Mesenchymal stem cell (in vitro differentiated cells and primary cell): ENCODE measurements at regions not wholly inside any gene's neighbourhood (a gene's known extent, or its start where the extent isn't known, plus 50 kb on each side); places are given as distances from the start of the nearest gene placed in this dataset.

Experiments
- DNase-seq: peaks from one replicate; pipeline ENCODE4 v3.0.0-alpha.2; 2013
- H2AFZ ChIP-seq: one replicate; pipeline ENCODE4 v1.6.1; 2013; ENCODE audit warnings: low read depth, mild to moderate bottlenecking, control low read depth, inconsistent platforms, low read length, moderate library complexity
- H2AK5ac ChIP-seq: 2 replicates; pipeline ENCODE4 v1.6.1; 2013; ENCODE audit warnings: low read length, moderate library complexity, mild to moderate bottlenecking, inconsistent platforms; ENCODE audit not compliant: severe bottlenecking
- H2BK120ac ChIP-seq: one replicate; pipeline ENCODE4 v1.6.1; 2013; ENCODE audit warnings: low read depth, mild to moderate bottlenecking, inconsistent platforms, low read length, moderate library complexity
- H2BK12ac ChIP-seq, 2 experiments: one replicate each; pipeline ENCODE4 v1.6.1; 2013; ENCODE audit warnings: inconsistent platforms in 2 of 2, low read length in 2 of 2, mild to moderate bottlenecking in 2 of 2, moderate library complexity in 2 of 2, control low read depth in 1 of 2
- H2BK15ac ChIP-seq: one replicate; pipeline ENCODE4 v1.6.1; 2013; ENCODE audit warnings: mild to moderate bottlenecking, low read depth, inconsistent platforms; ENCODE audit not compliant: poor library complexity, severe bottlenecking
- H2BK5ac ChIP-seq: 2 replicates; pipeline ENCODE4 v1.6.1; 2013; ENCODE audit warnings: low read depth, mild to moderate bottlenecking, low read length, control low read depth, inconsistent platforms; ENCODE audit not compliant: poor library complexity, severe bottlenecking
- H3K14ac ChIP-seq, 2 experiments: one replicate each; pipeline ENCODE4 v1.6.1; 2013; ENCODE audit warnings: inconsistent platforms in 2 of 2, low read length in 2 of 2, control low read depth in 1 of 2, mild to moderate bottlenecking in 1 of 2, moderate library complexity in 1 of 2
- H3K18ac ChIP-seq, 2 experiments: one replicate each; pipeline ENCODE4 v1.6.1; 2013; ENCODE audit warnings: inconsistent platforms in 2 of 2, low read length in 2 of 2, control low read depth in 1 of 2, low read depth in 1 of 2, mild to moderate bottlenecking in 1 of 2
- H3K23ac ChIP-seq, 2 experiments: one replicate each; pipeline ENCODE4 v1.6.1; 2013; ENCODE audit warnings: inconsistent platforms in 2 of 2, low read length in 2 of 2, mild to moderate bottlenecking in 2 of 2, moderate library complexity in 2 of 2, control low read depth in 1 of 2
- H3K27ac ChIP-seq: 2 replicates; pipeline ENCODE4 v1.5.1; 2013; ENCODE audit warnings: mild to moderate bottlenecking, moderate library complexity, low read length, control low read depth, inconsistent platforms; ENCODE audit not compliant: poor library complexity, severe bottlenecking
- H3K27me3 ChIP-seq, 2 experiments: 2 replicates each; pipeline versions ENCODE4 v1.6.1 to v1.7.0; 2013; ENCODE audit warnings: low read length in 2 of 2, mild to moderate bottlenecking in 2 of 2, moderate library complexity in 2 of 2, control low read depth in 1 of 2, inconsistent platforms in 1 of 2; ENCODE audit not compliant: control insufficient read depth in 1 of 2, insufficient read depth in 1 of 2
- H3K36me3 ChIP-seq, 2 experiments: 2 replicates each; pipeline versions ENCODE4 v1.6.1 to v1.7.0; 2013; ENCODE audit warnings: low read length in 2 of 2, control low read depth in 1 of 2, inconsistent platforms in 1 of 2, low read depth in 1 of 2, mild to moderate bottlenecking in 1 of 2; ENCODE audit not compliant: insufficient read depth in 2 of 2, control insufficient read depth in 1 of 2
- H3K4ac ChIP-seq, 2 experiments: one replicate each; pipeline ENCODE4 v1.6.1; 2013; ENCODE audit warnings: inconsistent platforms in 2 of 2, low read length in 2 of 2, mild to moderate bottlenecking in 2 of 2, moderate library complexity in 2 of 2, control low read depth in 1 of 2, low read depth in 1 of 2
- H3K4me1 ChIP-seq: 2 replicates; pipeline ENCODE4 v1.6.1; 2013; ENCODE audit warnings: low read depth, low read length, control low read depth; ENCODE audit not compliant: control insufficient read depth, insufficient read depth
- H3K4me2 ChIP-seq: 2 replicates; pipeline ENCODE4 v1.6.1; 2013; ENCODE audit warnings: low read length, mild to moderate bottlenecking, inconsistent platforms; ENCODE audit not compliant: poor library complexity, severe bottlenecking
- H3K4me3 ChIP-seq, 2 experiments: 2 replicates each; pipeline versions ENCODE4 v1.5.1 to v1.7.0; 2013; ENCODE audit warnings: low read length in 2 of 2, mild to moderate bottlenecking in 2 of 2, control low read depth in 1 of 2, low read depth in 1 of 2; ENCODE audit not compliant: insufficient read depth in 1 of 2
- H3K79me1 ChIP-seq: replicated peaks from 2 replicates; pipeline ENCODE4 v1.6.1; 2013; ENCODE audit warnings: mild to moderate bottlenecking, control low read depth, low read length, inconsistent platforms; ENCODE audit not compliant: poor library complexity, severe bottlenecking
- H3K9ac ChIP-seq: 2 replicates; pipeline ENCODE4 v1.7.0; 2013; ENCODE audit warnings: mild to moderate bottlenecking, low read length, moderate library complexity
- H3K9me3 ChIP-seq: 2 replicates; pipeline ENCODE4 v1.7.0; 2013; ENCODE audit warnings: mild to moderate bottlenecking, low read length; ENCODE audit not compliant: control insufficient read depth
- H4K8ac ChIP-seq: one replicate; pipeline ENCODE4 v1.6.1; 2013; ENCODE audit warnings: inconsistent platforms, mild to moderate bottlenecking, low read length, moderate library complexity
- H4K91ac ChIP-seq: one replicate; pipeline ENCODE4 v1.6.1; 2013; ENCODE audit warnings: mild to moderate bottlenecking, low read length, inconsistent platforms
- WGBS: methylation state at CpG from one replicate; pipeline ENCODE4 v1.1.7; 2013; ENCODE audit warnings: mixed read lengths; 5-methylcytosine and 5-hydroxymethylcytosine counted together

DNA sequence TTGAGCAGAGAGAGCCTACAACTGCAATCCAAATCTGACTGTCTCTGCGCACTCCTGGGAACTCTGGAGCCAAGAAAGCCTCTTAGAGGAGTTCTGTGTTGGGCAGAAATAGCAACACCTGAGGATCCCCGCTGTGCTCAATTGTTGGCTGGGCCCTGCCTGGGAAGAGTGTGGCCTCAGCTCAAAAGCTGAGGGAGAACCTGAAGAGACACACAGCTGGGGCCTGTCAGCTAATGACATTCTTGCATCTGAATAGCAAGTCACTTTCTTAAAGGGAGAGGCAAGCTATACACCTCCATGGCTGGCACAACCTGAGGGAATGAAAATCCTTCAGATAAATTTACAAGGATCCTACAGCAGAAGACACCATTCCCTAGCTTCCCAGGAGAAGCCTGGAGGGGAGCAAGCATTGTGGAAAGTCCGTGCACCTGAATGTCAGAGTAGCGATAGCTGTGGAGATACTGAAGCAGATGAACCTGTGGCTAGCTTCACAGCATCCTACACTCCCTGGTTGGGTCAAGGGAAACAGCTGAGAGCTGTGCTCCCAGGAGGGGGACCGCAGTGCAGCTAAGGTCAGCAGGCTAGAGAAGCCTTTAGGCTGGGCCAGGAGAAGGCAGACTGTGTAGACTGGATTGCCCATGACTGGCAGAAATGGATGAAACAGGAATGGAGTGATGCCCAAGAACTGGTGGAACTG, 159.9 kb upstream of the PFN2 start:
- no peak overlapping the region for H3K9ac ChIP-seq

DNA sequence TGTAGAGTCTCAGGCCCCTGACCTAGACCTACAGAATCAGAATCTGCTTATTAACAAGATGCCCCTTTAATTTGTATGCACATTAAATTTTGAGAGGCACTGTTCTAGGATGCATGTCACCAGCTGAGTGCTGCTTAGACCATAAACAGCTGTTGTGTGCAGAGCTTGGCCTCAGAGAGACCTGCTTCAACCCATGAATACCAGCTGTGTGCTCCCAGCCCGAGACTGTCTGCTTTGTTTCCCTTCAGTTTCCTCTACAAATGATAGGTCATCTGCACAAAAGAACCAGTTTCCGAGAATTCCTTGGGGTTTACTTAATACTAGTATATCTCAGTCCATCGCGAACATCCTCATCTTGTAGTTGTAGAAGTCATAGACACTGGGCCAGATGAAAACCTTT, 158.5 kb upstream of the PFN2 start:
- WGBS, result 50% methylated on average over 1 of the region's 4 CpGs

More for the DNA sequence above, 159.9 kb upstream of the PFN2 start:
- H4K8ac ChIP-seq, result no peak overlapping the region
- peaks cover 0 to 7% of the 10 kb centered on the region in 2 experiments for H3K27me3 ChIP-seq
- H3K4me1 ChIP-seq, result peaks cover 2% of the 10 kb centered on the region
- no peak overlapping the region for H3K4me2 ChIP-seq
- no peak overlapping the region for H2BK12ac ChIP-seq
- H3K36me3 ChIP-seq, result no peaks in the 10 kb centered on the region
- H2BK120ac ChIP-seq, result no peak overlapping the region
- H3K18ac ChIP-seq, result no peak overlapping the region
- H3K14ac ChIP-seq, result no peak overlapping the region
- no peak overlapping the region for H2AFZ ChIP-seq
- H3K9me3 ChIP-seq, result no peaks in the 10 kb centered on the region
- H3K23ac ChIP-seq, result no peak overlapping the region
- H3K4me3 ChIP-seq, result no peak overlapping the region
- no peak overlapping the region for H4K91ac ChIP-seq
- 84% methylated on average over 5 of the region's 5 CpGs for WGBS
- H3K27ac ChIP-seq, result no peak overlapping the region
- H2BK15ac ChIP-seq, result no peak overlapping the region
- H2AK5ac ChIP-seq, result no peak overlapping the region
- H3K79me1 ChIP-seq, result no peaks in the 10 kb centered on the region
- no peak for DNase-seq
- H2BK5ac ChIP-seq, result no peak overlapping the region
- H3K4ac ChIP-seq, result no peak overlapping the region

DNA sequence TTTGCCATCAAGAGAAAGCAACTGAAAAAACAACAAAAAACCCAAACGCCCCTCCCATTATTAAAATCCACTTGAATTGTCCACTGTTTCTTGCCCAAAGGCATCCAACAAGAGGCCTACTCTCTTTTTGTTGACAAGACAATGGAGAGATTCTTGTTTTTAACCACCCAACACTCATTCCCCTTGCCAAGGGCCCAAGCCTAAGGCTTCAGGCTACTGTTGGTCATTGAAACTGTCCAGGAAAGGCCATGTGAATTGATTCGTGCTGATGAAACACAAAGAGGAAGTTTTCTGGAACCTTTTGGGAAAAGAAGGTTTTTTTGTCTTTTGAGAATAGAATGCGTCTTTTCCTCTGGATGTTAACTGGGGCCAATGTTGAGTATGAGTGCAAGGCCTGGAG, 157.4 kb upstream of the PFN2 start:
- Histone ChIP-seq H3K4me1 (peaks cover 2% of the 10 kb centered on the region), H3K4ac (no peak overlapping the region), H2BK5ac (no peak overlapping the region), H3K4me3 (no peak overlapping the region), H2BK120ac (no peak overlapping the region), H2BK15ac (no peak overlapping the region), H3K27ac (no peak overlapping the region), H3K4me2 (no peak overlapping the region), H2AK5ac (no peak overlapping the region), H3K23ac (no peak overlapping the region), H2AFZ (no peak overlapping the region), H3K27me3 (peaks cover 0 to 7% of the 10 kb centered on the region in 2 experiments), H3K79me1 (no peaks in the 10 kb centered on the region), H3K14ac (no peak overlapping the region), H3K9ac (no peak overlapping the region), H3K36me3 (no peaks in the 10 kb centered on the region), H2BK12ac (no peak overlapping the region), H3K9me3 (no peaks in the 10 kb centered on the region), H4K91ac (no peak overlapping the region), H4K8ac (no peak overlapping the region), H3K18ac (no peak overlapping the region)
- WGBS, result 63% methylated on average over 3 of the region's 3 CpGs
- DNase-seq, result no peak

More for the DNA sequence above, 158.5 kb upstream of the PFN2 start:
- H3K9ac ChIP-seq, result no peak overlapping the region
- peak overlapping the region in 1 of 2 experiments; percentile 53 for H3K14ac ChIP-seq
- H2BK15ac ChIP-seq, result no peak overlapping the region
- no peak overlapping the region for H2BK5ac ChIP-seq
- H4K8ac ChIP-seq, result no peak overlapping the region
- H3K18ac ChIP-seq, result no peak overlapping the region
- H3K36me3 ChIP-seq, result no peaks in the 10 kb centered on the region
- no peaks in the 10 kb centered on the region for H3K79me1 ChIP-seq
- no peak overlapping the region for H4K91ac ChIP-seq
- no peak overlapping the region for H3K4me3 ChIP-seq
- H3K9me3 ChIP-seq, result no peaks in the 10 kb centered on the region
- no peak overlapping the region for H3K23ac ChIP-seq
- H3K4me2 ChIP-seq, result no peak overlapping the region
- no peak overlapping the region for H2AFZ ChIP-seq
- no peak overlapping the region for H2BK120ac ChIP-seq
- H2BK12ac ChIP-seq, result no peak overlapping the region
- H3K4me1 ChIP-seq, result peaks cover 2% of the 10 kb centered on the region
- peaks cover 0 to 7% of the 10 kb centered on the region in 2 experiments for H3K27me3 ChIP-seq
- no peak overlapping the region for H2AK5ac ChIP-seq
- no peak for DNase-seq
- H3K4ac ChIP-seq, result no peak overlapping the region
- no peak overlapping the region for H3K27ac ChIP-seq

DNA sequence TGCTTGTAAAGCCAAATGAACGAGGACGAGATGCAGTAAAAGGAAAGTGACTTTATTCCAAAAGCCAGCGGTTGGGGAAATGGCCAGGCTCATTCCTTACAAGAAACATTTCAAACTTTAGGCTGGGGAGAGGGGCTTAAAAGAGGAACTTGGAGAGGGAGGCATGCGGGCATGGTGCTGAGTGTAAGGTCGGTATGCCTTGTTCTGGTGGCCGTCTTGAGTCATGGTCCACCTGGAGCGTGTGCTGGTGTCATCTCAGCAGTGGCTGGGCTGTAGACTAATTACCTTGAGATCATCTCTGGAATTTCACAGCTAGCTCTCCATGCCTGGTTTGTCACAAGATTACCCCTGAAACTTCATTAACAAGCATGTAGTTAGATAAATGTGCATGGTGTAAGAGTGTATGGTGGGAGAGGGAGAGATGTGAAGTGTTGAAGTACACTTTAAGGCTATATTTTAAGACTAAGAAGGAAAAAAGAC, 156.4 kb upstream of the PFN2 start:
- no peak overlapping the region for H3K4me3 ChIP-seq
- WGBS, result 69% methylated on average over 7 of the region's 7 CpGs
- H2BK15ac ChIP-seq, result no peak overlapping the region
- peaks cover 5% of the 10 kb centered on the region for H3K9me3 ChIP-seq
- H2BK5ac ChIP-seq, result no peak overlapping the region
- no peak overlapping the region for H3K18ac ChIP-seq
- H3K4me2 ChIP-seq, result no peak overlapping the region
- no peak overlapping the region for H2AFZ ChIP-seq
- H3K9ac ChIP-seq, result no peak overlapping the region
- no peaks in the 10 kb centered on the region for H3K79me1 ChIP-seq
- H3K4ac ChIP-seq, result no peak overlapping the region
- H2BK120ac ChIP-seq, result no peak overlapping the region
- H3K27me3 ChIP-seq, result peaks cover 0 to 7% of the 10 kb centered on the region in 2 experiments
- H3K27ac ChIP-seq, result no peak overlapping the region
- DNase-seq, result no peak
- no peak overlapping the region for H3K23ac ChIP-seq
- H2AK5ac ChIP-seq, result no peak overlapping the region
- peaks cover under 1% of the 10 kb centered on the region for H3K4me1 ChIP-seq
- H3K36me3 ChIP-seq, result no peaks in the 10 kb centered on the region
- no peak overlapping the region for H4K91ac ChIP-seq
- H4K8ac ChIP-seq, result no peak overlapping the region
- H3K14ac ChIP-seq, result no peak overlapping the region
- H2BK12ac ChIP-seq, result no peak overlapping the region
